Ovary (tissue), 7 donors: ENCODE measurements at regions not wholly inside any gene's neighbourhood (a gene's known extent, or its start where the extent isn't known, plus 50 kb on each side); places are given as distances from the start of the nearest gene placed in this dataset.

Experiments used
- DNase-seq, 5 donors: peaks; one replicate each; pipeline ENCODE4 v3.0.0-alpha.2; 2019 to 2020
- H3K27ac ChIP-seq, 2 donors: fragments of 200-600 bp; one replicate each; pipeline versions ENCODE4 v1.5.1 to v1.8.0; 2019 to 2022
- H3K27me3 ChIP-seq: fragments of 200-600 bp; one replicate; pipeline ENCODE4 v1.8.0; 2022
- H3K36me3 ChIP-seq: fragments of 200-600 bp; sonication (generic); one replicate; pipeline ENCODE4 v1.5.1; 2019
- H3K4me1 ChIP-seq: one replicate; pipeline ENCODE4 v1.8.1; 2013; ENCODE audit warnings: mild to moderate bottlenecking, moderate library complexity; ENCODE audit not compliant: insufficient read depth
- H3K4me3 ChIP-seq: fragments of 200-600 bp; sonication (generic); one replicate; pipeline ENCODE4 v1.5.1; 2017
- H3K9me3 ChIP-seq, 2 donors: fragments of 200-600 bp in 1 of 2; sonication (generic) in 1 of 2; one replicate each; pipeline versions ENCODE4 v1.5.1 to v1.8.1; 2013 to 2019; ENCODE audit warnings: mild to moderate bottlenecking in 1 of 2, moderate library complexity in 1 of 2
- CTCF ChIP-seq, 3 donors: fragments of 450-650 bp in 2 of 3; fragments of 200-600 bp in 1 of 3; IDR thresholded peaks; one replicate each; pipeline versions ENCODE4 v1.5.1 to v1.8.0; 2016 to 2022; ENCODE audit warnings: antibody characterized with exemption in 3 of 3, mild to moderate bottlenecking in 1 of 3
- EP300 ChIP-seq: sonication (generic); formaldehyde crosslinking; IDR thresholded peaks from one replicate; pipeline ENCODE4 v1.6.1; 2017; ENCODE audit warnings: antibody characterized with exemption
- POLR2A ChIP-seq: fragments of 450-650 bp; IDR thresholded peaks from one replicate; pipeline ENCODE4 v1.6.1; 2017; ENCODE audit warnings: antibody characterized with exemption, mild to moderate bottlenecking, moderate library complexity
- WGBS, 3 donors: extraction: QIAGEN DNeasy Blood & Tissue Kit in 1 of 3; methylation state at CpG; one replicate each; pipeline versions ENCODE4 v1.1.5 to v1.1.7; 2013 to 2017; 5-methylcytosine and 5-hydroxymethylcytosine counted together
- intact Hi-C, 4 donors: fragments of 100-400 bp; cut with DNase I; formaldehyde crosslinking; loops; one replicate each; pipeline versions ENCODE4 v1.11.0 to v1.15.1; 2022 to 2023
- donor health status: DM: no; HTN: no; CAD: no; lungs with moderate emphysema.
- donor health status: DM: no; HTN: no; CAD: no.
- donor health status: Bipolar disorder and iron deficiency.
- donor health status: DM: no; HTN: no; CAD: no.
- donor health status: DM: yes; HTN: yes; CAD: no.

DNA sequence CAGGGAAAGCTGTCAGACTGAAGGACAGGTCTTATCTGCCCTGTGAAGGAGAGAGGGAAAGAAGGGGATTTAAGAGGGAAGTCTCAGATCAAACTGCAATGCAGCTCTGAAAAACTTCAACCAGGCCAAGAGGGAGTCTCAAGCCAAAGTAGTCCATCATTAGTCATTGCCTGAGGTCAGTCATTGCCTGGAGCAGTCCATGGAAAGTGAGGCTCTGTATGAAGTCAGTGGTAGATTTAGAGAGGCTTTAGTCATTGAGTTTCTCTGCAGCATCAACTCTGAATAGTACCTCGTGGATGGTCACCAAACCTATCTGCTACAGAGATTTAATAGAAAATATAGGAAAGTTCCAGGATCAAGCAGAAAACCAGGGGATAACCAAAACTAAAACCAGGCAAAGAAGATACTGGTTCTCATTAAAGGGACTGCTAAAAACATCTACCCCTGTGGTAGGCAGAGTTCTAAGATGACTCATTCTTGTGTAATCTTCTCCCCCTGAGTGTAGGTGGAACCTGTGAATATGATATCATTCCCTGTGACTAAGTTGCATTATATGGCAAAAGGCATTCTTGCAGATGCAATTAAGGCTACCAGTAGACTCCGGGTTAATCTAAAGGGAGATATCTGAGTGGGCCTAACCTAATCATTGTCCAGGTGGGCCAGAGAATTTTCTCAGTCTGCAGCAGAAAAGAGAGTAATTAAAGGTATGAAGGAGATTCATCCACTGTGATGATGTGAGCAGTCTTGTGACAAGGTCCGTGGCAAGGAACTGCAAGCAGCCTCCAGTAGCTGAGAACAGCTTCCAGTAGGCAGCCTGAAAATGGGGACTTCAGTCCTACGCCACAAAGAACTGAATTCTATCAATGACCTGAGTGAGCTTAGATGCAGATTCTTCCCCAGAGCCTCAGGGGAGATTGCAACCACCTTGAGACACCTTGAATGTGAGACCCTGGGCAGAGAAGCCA lies 123.1 kb downstream of the GALC start:
- WGBS, 3 donors: 68 to 73% (median 70%) methylated on average over 4 of the region's 4 CpGs
- Histone ChIP-seq H3K9me3 (no peaks in the 10 kb centered on the region), H3K4me3 (no peak overlapping the region), H3K36me3 (no peaks in the 10 kb centered on the region), H3K27me3 (no peaks in the 10 kb centered on the region), H3K27ac (no peak overlapping the region), H3K4me1 (no peaks in the 10 kb centered on the region)
- DNase-seq: no peak
- intact Hi-C loops: no loop called here
- TF ChIP-seq CTCF (IDR thresholded peaks at IDR 0.05) (no peak), EP300 (no peak), POLR2A (no peak)

DNA sequence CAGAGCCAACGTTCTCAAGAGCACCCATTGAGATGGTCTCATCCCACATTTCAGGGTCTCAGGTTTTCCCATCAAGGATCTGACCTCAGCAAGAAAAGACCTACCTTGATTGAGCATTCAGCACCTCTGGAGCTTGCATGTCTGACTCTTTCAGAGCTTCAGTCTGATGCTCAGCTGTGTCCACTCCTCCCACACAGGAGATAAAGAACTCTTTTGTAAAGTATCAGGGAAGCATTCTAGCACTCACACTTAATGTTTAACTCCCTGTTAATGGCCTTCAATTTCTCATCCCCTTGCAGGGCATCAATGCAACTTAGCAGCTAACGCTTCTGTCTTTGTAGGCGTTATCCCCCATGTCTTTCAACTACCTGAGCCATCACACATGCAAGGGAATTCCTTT lies 124.1 kb downstream of the GALC start:
- intact Hi-C loops: no loop called here
- H3K36me3 ChIP-seq: no peaks in the 10 kb centered on the region
- DNase-seq: no peak
- no peak overlapping the region for H3K4me3 ChIP-seq
- no peaks in the 10 kb centered on the region for H3K9me3 ChIP-seq
- no peak overlapping the region for H3K27ac ChIP-seq
- 45 to 66% (median 59%) methylated on average over 3 of the region's 3 CpGs for WGBS, 3 donors
- no peaks in the 10 kb centered on the region for H3K27me3 ChIP-seq
- H3K4me1 ChIP-seq: no peaks in the 10 kb centered on the region
- no peak for TF ChIP-seq EP300
- TF ChIP-seq CTCF (IDR thresholded peaks at IDR 0.05): no peak
- TF ChIP-seq POLR2A: no peak

- TF ChIP-seq POLR2A: no peak
- no peak for TF ChIP-seq CTCF (IDR thresholded peaks at IDR 0.05)
- TF ChIP-seq EP300: no peak
- no peak overlapping the region for H3K27ac ChIP-seq
- intact Hi-C loops: no loop called here
- WGBS, 3 donors: 54 to 85% (median 80%) methylated on average over 3 of the region's 3 CpGs
- H3K27me3 ChIP-seq: no peaks in the 10 kb centered on the region
- H3K4me1 ChIP-seq: no peaks in the 10 kb centered on the region
- H3K4me3 ChIP-seq: no peak overlapping the region
- H3K9me3 ChIP-seq: no peaks in the 10 kb centered on the region
- no peak for DNase-seq
- H3K36me3 ChIP-seq: no peaks in the 10 kb centered on the region
Observed at GRCh38 chr14:87866116-87866515, 126.9 kb downstream of the GALC start.

DNA sequence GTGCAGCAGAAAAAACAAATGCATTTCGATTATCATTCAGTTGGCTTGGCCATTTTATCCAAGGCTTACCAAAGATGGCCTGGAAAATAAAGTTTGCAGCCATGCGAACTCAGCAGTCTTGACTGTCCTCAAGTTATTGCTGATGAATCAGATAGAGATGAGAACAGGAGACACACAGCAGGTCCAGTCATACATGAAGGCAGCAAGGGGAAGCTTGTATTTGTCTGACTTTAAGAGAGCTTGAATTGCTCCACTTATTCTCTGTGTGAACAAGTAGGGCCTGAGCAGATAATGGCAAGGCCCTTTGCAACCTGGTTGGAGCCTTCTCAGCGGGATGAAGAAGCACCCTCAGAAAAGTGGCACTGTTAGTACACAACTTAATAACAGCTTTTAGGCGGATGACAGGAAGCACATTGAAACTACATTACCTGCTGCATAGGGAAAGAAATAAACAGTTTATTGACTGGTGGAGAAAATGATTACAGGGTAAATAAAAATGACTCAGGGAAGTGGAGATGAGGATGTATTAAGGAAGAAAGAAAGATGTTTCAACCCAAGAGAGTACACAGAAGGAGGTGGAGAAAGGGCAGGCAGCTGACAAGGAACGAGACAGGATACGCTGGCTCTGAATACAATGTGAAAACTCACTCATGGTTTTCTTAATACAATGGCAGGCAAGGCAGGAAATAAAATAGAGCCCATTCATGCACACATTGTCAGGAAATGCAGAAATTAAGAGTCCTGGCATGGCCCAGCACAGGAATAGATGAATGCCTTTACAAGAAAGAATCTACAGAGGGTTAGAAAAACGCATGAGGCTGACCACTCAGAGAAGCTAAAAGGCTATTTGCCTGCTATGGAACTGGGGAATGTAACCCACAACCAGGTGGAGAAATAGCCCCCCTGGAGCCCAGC lies 128.4 kb downstream of the GALC start:
- H3K27ac ChIP-seq: no peak overlapping the region
- H3K27me3 ChIP-seq: no peaks in the 10 kb centered on the region
- no peaks in the 10 kb centered on the region for H3K36me3 ChIP-seq
- DNase-seq: no peak
- no peaks in the 10 kb centered on the region for H3K4me1 ChIP-seq
- 83 to 90% (median 88%) methylated on average over 7 of the region's 7 CpGs for WGBS, 3 donors
- no peaks in the 10 kb centered on the region for H3K9me3 ChIP-seq
- intact Hi-C loops: no loop called here
- H3K4me3 ChIP-seq: no peak overlapping the region
- TF ChIP-seq CTCF (IDR thresholded peaks at IDR 0.05): no peak
